HG02885 (cell line): ENCODE measurements at regions not wholly inside any gene's neighbourhood (a gene's known extent, or its start where the extent isn't known, plus 50 kb on each side); places are given as distances from the start of the nearest gene placed in this dataset.
"Not testable (repeated sequence)": the region's sequence is repeated elsewhere in the genome, so short reads cannot be mapped to it uniquely, and the experiment has no call there.

Experiments
- ATAC-seq: cut with Tn5 transposase; IDR thresholded peaks from one replicate; pipeline ENCODE4 v1.9.1; 2021; ENCODE audit warnings: mild to moderate bottlenecking; ENCODE audit not compliant: unreplicated experiment, poor library complexity

- not testable (repeated sequence) for ATAC-seq
Observed at GRCh38 chr5:109538692-109539091, 128.9 kb upstream of the PJA2 start.

DNA sequence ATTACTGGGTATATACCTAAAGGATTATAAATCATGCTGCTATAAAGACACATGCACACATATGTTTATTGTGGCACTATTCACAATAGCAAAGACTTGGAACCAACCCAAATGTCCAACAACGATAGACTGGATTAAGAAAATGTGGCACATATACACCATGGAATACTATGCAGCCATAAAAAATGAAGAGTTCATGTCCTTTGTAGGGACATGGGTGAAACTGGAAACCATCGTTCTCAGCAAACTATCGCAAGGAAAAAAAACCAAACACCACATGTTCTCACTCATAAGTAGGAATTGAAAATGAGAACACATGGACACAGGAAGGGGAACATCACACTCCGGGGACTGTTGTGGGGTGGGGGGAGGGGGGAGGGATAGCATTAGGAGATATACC is 125.3 kb upstream of the PJA2 start:
- ATAC-seq = not testable (repeated sequence)

DNA sequence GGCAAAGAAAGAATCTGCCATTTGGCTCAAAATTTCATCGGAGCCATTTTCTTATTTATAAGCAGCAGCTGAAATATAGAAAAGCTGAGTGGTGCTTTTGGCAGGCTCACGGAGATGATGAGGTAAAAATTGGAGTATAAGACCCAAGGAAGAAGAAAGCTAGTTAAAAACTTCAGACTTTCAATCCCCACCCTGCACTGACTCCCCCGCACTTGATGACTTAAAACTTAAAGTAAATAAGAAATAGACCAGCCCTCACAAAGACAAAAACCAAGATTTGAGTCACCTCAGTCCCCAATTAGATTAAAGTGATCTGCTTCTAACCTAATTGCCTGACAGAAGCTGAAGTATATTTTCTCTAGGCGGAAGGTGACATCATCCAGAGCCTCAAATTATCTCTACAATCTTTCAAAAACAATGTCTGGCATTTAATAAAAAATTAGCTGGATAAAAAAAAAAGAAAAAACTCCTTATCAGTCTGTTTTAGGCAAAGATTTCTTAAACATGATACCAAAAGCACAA is 124.0 kb upstream of the PJA2 start:
- no peak for ATAC-seq

DNA sequence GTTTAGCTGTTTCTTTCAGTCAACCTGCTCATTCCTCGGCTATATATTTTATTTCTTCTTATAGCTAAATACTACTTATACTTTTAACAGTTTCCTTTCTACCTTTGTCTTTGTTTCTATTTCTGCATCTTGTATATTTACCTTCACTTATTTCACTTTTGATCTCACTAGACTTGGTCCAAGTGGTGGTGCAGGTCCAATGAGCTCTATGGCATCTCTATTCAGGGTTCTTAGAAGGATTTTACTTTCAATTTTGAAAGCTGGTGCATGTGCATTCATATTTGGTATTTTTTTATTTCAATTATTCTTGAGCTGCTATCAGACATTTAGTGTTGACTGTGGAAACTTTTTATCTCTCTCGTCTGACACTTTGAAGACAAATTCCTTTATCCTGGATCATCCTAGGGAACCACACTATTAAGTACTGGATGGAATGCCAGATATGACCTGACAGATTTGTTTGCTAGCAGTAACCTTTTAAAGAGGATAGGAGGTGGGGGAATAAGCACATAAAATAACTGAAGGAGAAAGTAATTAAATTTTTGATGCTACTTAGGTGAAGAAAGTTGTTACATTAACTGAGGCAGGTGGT is 123.1 kb upstream of the PJA2 start:
- no peak for ATAC-seq

- no peak for ATAC-seq
Observed at GRCh38 chr5:109531262-109531661, 121.5 kb upstream of the PJA2 start.

GRCh38 chr5:109529987-109530386 is 120.2 kb upstream of the PJA2 start:
- no peak for ATAC-seq

- no peak for ATAC-seq
Observed at GRCh38 chr5:109529520-109529919, 119.7 kb upstream of the PJA2 start.

- ATAC-seq = no peak
Observed at GRCh38 chr5:109524555-109524954, 114.8 kb upstream of the PJA2 start.

DNA sequence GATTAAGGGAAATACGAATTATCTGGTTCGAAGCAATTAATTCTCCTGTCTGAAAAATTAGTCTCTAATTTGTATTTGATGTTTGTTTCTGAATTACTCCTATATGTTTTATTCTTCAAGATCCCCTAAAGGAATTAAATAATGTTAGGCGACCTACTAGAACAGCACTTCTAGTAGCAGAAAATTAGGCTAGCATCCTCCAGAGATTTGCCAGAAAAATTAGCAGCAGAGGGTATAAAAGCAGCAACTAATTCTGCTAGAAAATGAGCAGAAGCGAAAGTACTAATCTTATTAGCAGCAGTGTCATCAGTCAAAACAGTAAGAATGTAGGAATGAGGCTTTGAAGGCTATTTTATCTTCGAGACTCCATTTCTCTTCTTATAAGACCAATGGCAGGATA is 114.3 kb upstream of the PJA2 start:
- no peak for ATAC-seq

- no peak for ATAC-seq
Observed at GRCh38 chr5:109522404-109522803, 112.6 kb upstream of the PJA2 start.

- no peak for ATAC-seq
Observed at GRCh38 chr5:109519416-109519815, 109.6 kb upstream of the PJA2 start.

GRCh38 chr5:109516390-109516789 is 106.6 kb upstream of the PJA2 start:
- no peak for ATAC-seq

DNA sequence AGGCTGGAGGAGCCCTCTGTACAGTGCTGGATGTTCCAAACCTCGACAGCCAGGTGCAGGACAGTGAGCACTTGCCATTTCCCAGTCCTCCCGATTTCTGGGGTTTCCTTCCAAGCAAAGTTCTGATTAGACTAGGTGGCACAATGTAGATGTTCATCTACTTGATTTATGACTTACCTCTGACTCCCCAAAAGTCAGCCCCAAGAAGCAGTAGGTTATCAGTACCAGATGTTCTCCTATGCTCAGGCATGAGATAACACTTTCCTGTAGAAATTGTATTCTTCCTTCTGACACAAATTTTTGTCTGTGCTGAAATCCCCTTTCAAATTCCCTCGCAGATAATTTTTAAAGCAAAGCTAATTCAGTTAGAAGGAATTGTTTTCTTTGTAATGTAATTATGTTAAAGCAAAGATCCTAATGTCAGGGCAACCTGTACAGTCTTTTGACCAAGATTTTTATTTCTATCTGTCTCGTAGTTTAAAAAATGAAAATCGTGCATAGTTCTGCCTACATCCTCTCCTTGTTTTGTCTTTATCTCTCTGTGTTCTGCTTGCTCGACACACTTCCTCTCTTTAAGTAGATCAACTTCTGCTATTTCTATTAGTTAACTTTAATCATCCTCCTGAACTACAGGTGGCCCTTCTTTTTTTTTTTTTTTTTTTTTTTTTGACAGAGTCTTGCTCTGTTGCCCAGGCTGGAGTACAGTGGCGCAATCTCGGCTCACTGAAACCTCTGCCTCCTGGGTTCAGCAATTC is 102.4 kb upstream of the PJA2 start:
- no peak for ATAC-seq

DNA sequence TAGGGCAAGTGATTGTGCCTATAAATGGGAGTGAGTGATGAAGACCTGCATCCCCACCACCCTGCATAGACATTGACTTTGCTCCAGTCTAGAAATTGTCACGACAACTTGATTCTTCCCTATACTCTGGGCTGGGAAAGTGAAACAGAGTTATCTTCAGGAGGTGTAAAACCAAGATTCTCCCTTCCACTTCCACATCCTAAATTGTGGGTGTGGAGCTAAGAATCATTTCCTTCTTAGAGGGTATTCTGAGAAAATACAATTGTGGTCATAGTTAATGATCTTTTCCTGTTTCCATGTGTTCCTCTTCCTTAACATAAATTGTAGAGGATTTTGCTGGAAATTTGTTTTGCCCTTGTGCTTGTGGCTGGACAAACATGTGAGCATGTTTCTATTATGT is 96.8 kb upstream of the PJA2 start:
- no peak for ATAC-seq

DNA sequence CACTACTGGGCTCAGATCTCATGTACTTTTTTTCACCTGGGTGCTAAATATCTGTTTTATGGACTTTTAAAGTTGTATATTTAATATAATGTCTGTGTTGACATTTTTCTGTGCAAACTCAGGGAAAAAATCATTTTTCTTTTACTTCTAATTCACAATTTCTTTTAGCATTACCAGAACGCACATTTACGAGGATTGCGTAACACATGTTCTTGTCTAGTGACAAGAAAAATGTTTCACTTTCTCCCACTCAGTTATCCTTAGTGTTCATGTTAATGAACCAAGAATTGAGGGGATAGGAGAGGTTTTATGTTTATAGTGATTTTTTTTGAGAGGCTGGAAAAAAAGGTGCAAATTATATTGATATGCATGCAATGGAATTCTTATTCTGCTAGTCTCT is 86.3 kb upstream of the PJA2 start:
- no peak for ATAC-seq

DNA sequence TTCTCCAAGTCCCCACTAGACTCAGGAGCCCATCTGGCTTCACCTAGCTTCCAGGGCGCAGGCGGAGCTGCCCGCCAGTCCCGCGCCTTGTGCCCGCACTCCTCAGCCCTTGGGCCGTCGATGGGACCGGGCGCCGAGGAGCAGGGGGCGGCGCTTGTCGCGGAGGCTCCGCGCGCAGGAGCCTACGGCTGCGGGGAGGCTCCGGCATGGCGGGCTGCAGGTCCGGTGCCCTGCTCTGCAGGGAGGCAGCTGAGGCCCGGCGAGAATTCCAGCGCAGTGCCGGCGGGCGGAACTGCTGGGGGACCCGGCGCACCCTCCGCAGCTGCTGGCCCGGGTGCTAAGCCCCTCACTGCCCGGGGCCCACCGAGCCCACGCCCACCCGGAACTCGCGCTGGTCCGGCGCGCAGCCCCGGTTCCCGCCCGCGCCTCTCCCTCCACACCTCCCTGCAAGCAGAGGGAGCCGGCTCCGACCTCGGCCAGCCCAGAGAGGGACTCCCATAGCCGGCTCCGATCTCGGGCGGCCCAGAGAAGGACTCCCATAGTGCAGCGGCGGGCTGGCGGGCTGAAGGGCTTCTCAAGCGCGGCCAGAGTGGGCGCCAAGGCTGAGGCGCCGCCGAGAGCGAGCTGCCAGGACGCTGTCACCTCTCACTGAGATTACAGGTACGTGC is 78.1 kb upstream of the PJA2 start:
- no peak for ATAC-seq

DNA sequence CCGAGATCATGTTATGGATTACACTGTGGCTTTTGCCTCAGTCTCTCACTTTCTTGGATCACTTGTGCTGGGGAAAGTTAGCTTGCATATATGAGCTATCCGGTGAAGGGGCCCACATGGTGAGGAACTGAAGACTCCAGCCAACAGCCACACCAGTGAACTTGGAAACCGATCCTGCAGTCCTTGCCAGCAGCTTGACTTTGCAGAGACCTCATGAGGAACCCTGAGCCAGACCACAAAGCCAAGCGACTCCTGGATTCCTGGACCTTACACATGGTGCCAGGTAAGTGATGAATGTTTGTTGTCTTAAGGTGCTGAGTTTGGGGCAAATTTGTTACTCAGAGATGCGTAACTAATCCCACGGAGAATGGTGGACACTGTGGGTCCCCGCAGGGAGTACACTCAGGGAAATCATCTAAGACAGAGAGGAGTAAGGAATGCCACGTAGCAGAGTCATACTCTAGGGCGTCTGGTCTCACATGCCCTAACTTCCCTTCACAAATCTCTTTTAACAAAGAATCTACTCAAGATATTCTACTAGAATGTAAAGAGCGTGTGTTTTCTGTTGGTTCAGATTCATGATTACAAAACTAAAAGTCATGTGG is 76.5 kb upstream of the PJA2 start:
- ATAC-seq = no peak

GRCh38 chr5:109485030-109485429 is 75.3 kb upstream of the PJA2 start:
- no peak for ATAC-seq

DNA sequence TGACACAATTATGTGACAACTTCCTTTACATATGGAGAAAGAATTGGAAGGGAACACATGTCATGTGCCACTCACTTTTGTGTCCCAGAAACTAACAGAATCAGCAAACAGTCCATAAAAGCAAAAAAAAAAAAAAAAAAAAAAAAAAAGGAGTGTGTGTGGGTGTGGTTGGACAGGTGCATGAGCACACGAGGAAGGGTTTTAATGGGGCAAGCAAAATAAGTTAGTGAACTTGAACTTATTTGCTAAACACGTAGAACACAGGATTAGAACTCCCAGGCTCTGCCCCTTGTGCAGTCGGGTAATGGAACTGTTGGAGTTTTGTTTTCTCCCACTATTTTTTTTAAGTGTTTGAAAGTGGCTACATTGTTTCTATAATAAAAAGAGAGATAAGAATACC is 74.8 kb upstream of the PJA2 start:
- no peak for ATAC-seq

- ATAC-seq = no peak
Observed at GRCh38 chr5:109483395-109483971, 73.7 kb upstream of the PJA2 start.

- ATAC-seq = no peak
Observed at GRCh38 chr5:109482748-109483147, 73.0 kb upstream of the PJA2 start.
